NCI-H1436 treated with DMSO at 0.1 percent for 48 hours (cell line): ENCODE measurements at regions not wholly inside any gene's neighbourhood (a gene's known extent, or its start where the extent isn't known, plus 50 kb on each side); places are given as distances from the start of the nearest gene placed in this dataset.

Source experiments
- DNase-seq: peaks from one replicate; lab custom pipeline; 2025; lab: John Stamatoyannopoulos, UW

DNA sequence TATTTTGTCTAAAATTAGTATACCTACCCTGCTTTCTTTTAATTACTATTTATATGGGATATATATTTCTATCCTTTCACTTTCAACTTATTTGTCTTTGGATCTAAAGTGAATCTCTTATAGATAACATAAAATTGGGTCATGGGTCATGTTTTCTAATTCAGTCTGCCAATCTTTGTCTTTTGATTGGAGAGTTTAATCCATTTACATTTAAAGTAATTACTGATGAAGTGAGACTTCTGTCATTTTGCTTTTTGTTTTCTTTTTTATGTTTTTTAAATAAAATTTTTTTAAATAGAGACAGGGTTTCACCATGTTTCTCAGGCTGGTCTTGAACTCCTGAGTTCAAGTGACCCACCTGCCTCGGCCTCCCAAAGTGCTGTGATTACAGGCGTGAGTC is 50.5 kb upstream of the PRDM1 start:
- DNase-seq, result no peak

GRCh38 chr6:106033806-106034205 is 52.3 kb upstream of the PRDM1 start:
- DNase-seq, result no peak

DNA sequence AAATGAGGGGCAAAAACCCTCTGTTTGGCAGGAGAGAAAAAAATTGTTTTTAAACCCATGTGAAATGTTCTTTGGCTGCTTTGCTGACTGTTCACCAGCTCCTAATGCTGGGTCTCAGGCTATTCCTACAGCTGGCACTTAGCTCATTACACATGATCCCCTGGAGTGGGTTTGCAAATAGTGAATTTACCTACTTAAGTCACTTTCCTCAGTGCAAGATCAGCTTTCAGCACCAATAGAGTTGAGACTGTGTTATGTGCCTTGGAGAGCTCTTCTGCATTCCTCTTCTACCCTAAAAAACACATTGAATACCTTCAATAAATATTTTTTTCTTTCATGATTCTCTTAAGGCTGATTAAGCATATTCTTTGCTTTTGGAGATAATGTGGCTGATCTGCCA is 58.4 kb upstream of the PRDM1 start:
- no peak for DNase-seq

GRCh38 chr6:106026748-106027715 is 59.1 kb upstream of the PRDM1 start:
- no peak for DNase-seq

DNA sequence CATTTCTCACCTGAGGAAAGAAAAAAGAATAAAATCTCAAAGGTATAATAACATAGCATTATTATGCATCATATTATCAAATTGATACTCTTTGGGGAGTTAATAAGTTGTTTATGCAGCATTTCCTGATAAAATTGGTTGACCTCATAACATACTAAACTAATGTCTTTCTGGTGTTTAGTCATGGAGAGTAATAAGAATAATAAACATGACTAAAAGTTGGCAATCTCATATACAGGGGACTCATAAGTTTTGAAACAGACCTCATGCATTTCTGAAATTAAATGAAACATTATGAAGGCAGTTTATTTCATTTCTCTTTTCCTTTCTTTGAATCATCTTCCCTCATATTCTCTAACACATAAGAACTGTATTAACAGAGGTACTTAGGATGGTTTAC is 60.5 kb upstream of the PRDM1 start:
- no peak for DNase-seq

- DNase-seq, result no peak
Measured at GRCh38 chr6:106022801-106023200, 63.3 kb upstream of the PRDM1 start.

GRCh38 chr6:106017454-106017853 is 68.7 kb upstream of the PRDM1 start:
- no peak for DNase-seq

DNA sequence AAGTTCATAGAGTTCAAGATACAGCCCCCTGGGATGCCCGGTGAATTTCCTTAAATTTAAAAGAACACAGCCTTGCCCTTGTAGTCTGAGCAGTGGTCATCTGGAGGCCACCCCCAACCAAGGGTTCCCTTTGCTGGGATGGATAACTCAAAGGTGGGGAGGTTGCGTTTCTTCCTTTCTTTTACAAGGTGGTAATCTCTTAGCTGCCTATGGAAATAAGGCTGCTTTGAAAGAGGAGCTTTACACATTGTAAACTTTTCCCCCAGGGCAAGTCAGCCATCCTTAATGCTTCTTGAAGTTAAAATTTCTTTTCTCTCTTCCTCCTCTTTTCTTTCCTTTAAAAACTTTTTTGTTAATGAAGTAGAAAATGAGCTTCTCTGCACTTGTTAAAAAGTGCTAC is 71.2 kb upstream of the PRDM1 start:
- DNase-seq, result no peak

DNA sequence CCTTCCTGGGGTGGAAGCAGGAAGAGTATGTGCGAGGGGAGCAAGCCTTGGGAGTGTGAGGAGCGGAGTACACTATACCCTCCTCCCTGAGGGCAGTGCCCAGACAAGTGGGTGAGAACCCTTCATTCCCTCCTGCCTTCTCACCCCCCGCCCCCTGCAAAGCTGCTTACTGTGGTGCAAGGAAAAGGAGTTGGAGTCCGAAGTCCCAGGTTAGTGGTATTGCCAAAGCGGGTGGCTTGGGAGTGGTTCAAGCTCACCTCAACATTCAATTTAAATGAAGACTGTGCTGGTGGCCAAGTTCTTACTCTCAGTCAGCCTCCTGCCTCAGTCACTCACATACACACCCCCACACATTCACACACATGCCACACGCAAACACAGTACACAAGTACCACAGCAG is 74.7 kb upstream of the PRDM1 start:
- no peak for DNase-seq

DNA sequence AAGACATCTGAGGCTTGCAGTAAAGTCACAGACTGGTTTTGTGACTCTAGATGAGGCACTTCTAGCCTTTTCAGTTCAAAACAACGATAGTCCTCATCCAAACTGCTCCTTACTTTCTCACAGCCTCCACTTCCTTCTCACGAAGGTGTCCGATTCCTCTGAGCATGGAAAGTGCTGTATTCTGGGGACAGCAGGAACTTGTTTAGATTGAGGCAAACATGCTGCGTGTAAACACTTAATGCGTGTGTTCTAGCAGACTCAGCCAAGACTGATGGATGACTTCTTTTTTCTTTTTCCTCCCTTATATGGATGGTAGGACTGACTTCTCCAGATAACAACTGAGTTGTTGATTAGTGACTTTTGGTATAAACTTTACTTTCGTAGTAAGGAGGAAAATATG is 80.2 kb upstream of the PRDM1 start:
- DNase-seq, result no peak

DNA sequence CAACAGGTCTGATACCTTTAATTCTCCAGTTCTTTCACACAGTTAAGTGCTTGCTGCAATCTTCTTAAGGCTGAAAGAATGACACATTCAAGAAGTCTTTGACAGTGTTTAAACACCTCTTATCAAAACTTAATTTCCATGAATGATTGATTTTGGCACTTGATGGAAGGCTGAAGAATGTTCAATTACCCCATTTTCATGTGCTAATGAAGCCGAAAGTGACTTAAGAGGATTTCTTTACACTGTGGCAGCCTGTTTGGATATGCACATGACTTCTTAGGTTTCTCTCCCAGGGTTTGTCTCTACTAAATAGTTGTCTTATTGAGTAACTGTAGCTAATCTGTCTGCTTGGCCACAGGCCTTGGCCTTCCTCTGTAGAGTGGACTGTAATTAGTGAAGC is 81.1 kb upstream of the PRDM1 start:
- no peak for DNase-seq

- no peak for DNase-seq
Measured at GRCh38 chr6:106003268-106003987, 82.7 kb upstream of the PRDM1 start.

- DNase-seq, result no peak
Measured at GRCh38 chr6:106002005-106002404, 84.1 kb upstream of the PRDM1 start.

DNA sequence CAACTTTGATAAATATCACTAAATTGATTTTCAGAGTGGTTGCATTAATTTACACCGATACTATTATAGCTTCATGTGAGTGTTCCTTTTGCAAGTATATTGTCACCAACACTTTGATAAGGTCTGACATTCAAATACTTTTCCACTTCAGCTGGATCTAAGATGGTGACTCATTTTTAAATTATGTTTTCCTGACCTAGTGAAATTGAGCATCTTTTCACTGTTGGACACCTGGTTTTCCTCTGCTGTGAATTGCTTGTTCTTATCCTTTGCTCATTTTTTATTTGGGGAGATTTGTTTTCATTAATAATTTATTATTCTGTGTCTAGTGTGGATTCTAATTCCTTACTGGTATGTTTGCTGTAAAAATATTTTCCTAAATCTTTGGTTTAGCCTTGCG is 85.2 kb upstream of the PRDM1 start:
- no peak for DNase-seq

DNA sequence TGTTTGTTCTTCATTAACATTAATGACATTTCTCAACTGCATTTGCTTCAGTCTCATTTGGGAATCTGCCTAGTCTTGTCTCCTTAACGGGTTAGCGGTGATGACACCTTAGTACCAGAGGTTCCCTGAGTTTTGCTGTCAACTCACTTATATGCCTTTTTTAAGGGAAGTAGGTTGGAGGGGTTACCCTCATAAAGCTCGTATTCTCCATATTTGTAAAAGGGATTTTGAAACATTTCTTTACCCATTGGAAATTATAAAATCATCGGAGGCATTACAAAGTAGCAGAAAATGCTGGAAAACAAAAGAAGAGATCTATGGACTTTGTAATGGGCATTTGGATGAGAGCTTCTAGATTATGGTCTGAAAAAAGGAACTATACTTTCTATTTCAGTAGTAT is 88.7 kb upstream of the PRDM1 start:
- no peak for DNase-seq

DNA sequence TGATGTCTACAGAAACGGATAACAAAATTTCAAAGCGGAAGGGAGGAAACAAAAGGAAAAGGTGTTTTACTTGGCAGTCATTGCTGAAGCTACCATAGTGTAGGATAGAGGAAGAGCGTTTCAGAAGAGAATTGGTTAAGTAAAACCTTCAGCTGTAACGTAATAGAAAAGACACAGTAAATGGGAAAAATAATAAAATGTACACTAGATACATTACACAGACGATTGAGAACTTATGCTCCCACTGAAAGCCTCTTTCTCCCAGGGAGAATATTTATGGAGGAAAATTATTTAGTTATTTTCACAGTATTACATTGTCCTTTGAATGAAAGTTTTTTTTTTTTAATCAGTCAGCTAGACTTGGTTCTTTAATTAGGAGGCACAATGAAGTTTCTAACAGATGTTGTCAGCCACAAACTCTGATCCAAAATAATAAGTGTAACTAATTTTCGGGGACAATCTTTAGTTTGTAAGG is 90.7 kb upstream of the PRDM1 start:
- no peak for DNase-seq

DNA sequence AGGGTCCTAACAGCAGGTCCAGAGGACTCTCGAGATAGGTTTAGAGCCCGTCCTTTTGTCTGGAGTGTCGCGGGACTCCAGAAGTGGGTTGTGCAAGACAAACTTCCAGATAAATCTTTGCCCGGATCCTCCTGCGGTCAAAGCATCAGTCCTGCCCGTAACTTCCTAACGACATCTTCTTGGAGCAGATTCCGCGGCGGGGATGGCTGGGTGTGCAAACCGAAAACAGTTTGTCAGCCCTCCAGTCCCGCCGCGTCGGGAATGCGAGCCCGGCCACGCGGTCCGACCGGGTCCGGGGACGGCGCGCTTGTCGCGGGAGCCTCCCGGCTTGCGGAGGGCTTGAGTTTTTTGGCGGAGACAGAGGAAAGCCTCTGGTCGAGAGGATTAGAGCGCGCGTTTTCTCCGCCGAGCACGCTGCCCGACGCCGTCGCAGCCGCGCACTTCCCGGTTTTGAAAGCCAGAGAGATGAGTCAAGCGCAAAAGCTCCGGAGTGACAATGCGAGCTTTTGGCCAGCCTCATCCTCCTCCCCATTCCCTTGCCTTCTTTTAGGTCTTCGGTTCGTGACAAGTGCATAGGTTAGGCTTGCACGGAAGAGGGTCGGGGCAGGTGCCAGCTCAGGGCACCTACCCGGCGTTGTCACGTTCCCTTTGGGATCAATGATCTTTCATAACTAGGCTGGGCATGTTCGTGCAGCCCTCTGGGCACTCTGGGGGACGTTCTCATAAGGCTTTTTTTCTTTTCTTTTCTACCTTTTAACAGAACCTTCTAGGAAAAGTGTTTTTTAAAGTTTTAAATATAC is 91.3 kb upstream of the PRDM1 start:
- DNase-seq, result no peak

DNA sequence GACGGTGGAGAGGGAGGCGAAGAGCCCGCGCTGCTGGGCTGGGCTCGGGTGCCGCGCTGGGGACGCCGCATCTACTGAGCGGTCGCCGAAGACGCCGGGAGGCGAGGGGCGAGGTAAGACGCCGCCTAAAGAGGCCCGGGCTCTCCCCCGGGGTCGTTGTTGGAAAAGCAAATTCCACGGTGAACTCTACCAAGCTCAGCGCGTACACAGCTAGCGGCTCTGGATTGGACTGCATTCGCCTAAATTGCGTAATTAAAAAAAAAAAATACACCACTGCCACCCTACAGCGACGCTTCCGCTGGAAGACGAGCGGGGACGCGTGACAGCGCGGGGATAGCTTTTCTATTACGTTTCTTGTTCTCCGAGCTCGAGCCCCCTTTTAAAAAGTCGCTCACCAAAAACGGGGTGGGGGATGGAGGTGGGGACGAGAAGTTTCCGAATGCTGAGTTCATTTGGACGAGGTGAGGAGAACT is 92.0 kb upstream of the PRDM1 start:
- DNase-seq, result no peak

DNA sequence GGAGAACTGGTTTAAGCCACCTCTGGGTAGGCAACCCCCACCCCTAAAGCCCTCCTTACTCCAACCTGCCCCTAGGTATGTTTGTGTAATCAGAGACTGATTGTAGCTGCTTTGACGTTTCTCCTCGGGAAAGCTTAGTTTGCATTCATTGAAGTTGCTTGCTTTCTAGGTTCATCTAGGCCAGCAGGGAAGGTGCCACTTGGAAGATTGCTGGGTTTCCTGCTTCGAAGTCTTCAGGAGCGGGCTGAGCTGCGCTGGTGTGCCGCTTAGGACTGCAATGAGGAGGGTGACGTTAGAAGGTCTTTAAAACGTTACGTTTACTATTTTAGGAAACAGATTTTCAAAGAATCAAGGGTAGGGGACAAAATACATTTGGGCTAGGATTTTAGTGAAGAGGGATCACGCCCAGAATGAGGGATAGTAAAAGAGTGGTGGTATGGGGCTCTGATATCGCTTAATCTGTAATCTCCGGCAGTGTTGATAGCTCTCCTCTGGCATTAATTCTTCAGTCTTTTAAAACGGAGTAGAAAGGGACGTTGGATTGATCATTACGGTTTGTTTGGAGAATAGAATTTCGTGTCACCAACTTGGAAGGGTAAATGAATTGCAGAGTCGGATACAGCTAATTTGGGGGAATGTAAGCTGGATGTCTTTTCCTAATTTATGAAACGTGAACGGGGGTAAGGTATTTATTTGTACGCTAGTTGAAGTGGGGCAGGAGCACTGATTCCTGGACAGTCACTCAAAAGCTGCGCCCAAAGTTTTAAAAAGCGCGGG is 92.6 kb upstream of the PRDM1 start:
- no peak for DNase-seq

GRCh38 chr6:105992315-105992961 is 93.7 kb upstream of the PRDM1 start:
- DNase-seq, result peak; percentile 53
